IMR-90 (cell line): ENCODE measurements at regions not wholly inside any gene's neighbourhood (a gene's known extent, or its start where the extent isn't known, plus 50 kb on each side); places are given as distances from the start of the nearest gene placed in this dataset.

Source experiments
- ATAC-seq: fragments of 200-7000 bp; cut with Tn5 transposase; 2 replicates; pipeline ENCODE4 v1.9.1; 2020; ENCODE audit warnings: low read depth, mild to moderate bottlenecking, moderate library complexity
- BruUV-seq: library from RNA; stranded (reverse); fragments of 400-500 nt; replicated peaks from 2 replicates; lab custom pipeline; 2021; lab: Mats Ljungman, UMichigan
- CTCF ChIA-PET: fragments of 300-600 bp; formaldehyde crosslinking; extraction: SDS; loops from one replicate; lab custom pipeline; 2021; ENCODE audit warnings: antibody characterized with exemption; lab: Yijun Ruan, JAX
- POLR2A ChIA-PET: fragments of 300-600 bp; sonication (Branson Sonifier 250); formaldehyde crosslinking; loops from one replicate; lab custom pipeline; 2022; ENCODE audit warnings: antibody characterized with exemption; ENCODE audit not compliant: unreplicated experiment; lab: Charles Lee
- DNase-seq: peaks from one replicate; pipeline ENCODE4 v3.0.0; 2013
- H2AFZ ChIP-seq: replicated peaks from 2 replicates; pipeline ENCODE3; 2013; ENCODE audit warnings: low read length, mild to moderate bottlenecking; ENCODE audit not compliant: poor library complexity
- H2AK5ac ChIP-seq: 2 replicates; pipeline ENCODE4 v1.6.1; 2013; ENCODE audit warnings: low read depth, low read length, inconsistent platforms
- H2AK9ac ChIP-seq: replicated peaks from 2 replicates; pipeline ENCODE3; 2013; ENCODE audit warnings: mild to moderate bottlenecking, low read depth, low read length, moderate library complexity; ENCODE audit not compliant: poor library complexity
- H2BK120ac ChIP-seq: 2 replicates; pipeline ENCODE4 v1.6.1; 2013; ENCODE audit warnings: low read depth, low read length, inconsistent platforms
- H2BK15ac ChIP-seq: 3 replicates; pipeline ENCODE4 v1.6.1; 2013; ENCODE audit warnings: low read depth, low read length, inconsistent platforms
- H2BK20ac ChIP-seq: 2 replicates; pipeline ENCODE4 v1.6.1; 2013; ENCODE audit warnings: low read depth, mild to moderate bottlenecking, inconsistent platforms, low read length, moderate library complexity
- H2BK5ac ChIP-seq: 2 replicates; pipeline ENCODE4 v1.6.1; 2013; ENCODE audit warnings: mild to moderate bottlenecking, low read depth, low read length, inconsistent platforms; ENCODE audit not compliant: poor library complexity, severe bottlenecking
- H3K14ac ChIP-seq: replicated peaks from 2 replicates; pipeline ENCODE4 v1.6.1; 2013; ENCODE audit warnings: low read depth, low read length, inconsistent platforms
- H3K18ac ChIP-seq: 2 replicates; pipeline ENCODE4 v1.6.1; 2013; ENCODE audit warnings: low read depth, low read length, control low read depth
- H3K23ac ChIP-seq: 2 replicates; pipeline ENCODE4 v1.6.1; 2013; ENCODE audit warnings: low read depth, low read length, inconsistent platforms
- H3K27ac ChIP-seq: 2 replicates; pipeline ENCODE4 v1.5.1; 2013; ENCODE audit warnings: mild to moderate bottlenecking, control low read depth, low read length; ENCODE audit not compliant: insufficient read depth
- H3K27me3 ChIP-seq: 2 replicates; pipeline ENCODE4 v1.6.1; 2013; ENCODE audit warnings: low read length; ENCODE audit not compliant: control insufficient read depth, insufficient read depth
- H3K36me3 ChIP-seq: 2 replicates; pipeline ENCODE4 v1.6.1; 2013; ENCODE audit warnings: low read length, mixed read lengths; ENCODE audit not compliant: control insufficient read depth, insufficient read depth
- H3K4ac ChIP-seq: 2 replicates; pipeline ENCODE4 v1.6.1; 2013; ENCODE audit warnings: low read depth, low read length, inconsistent platforms
- H3K4me1 ChIP-seq: 2 replicates; pipeline ENCODE4 v1.6.1; 2013; ENCODE audit warnings: low read length, mixed read lengths; ENCODE audit not compliant: control insufficient read depth, insufficient read depth
- H3K4me2 ChIP-seq: 2 replicates; pipeline ENCODE4 v1.6.1; 2013; ENCODE audit warnings: low read depth, mild to moderate bottlenecking, control low read depth, low read length, moderate library complexity
- H3K4me3 ChIP-seq: 2 replicates; pipeline ENCODE4 v1.5.1; 2013; ENCODE audit warnings: low read depth, mild to moderate bottlenecking, control low read depth, low read length, moderate library complexity; ENCODE audit not compliant: insufficient read depth
- H3K56ac ChIP-seq: 2 replicates; pipeline ENCODE4 v1.6.1; 2013; ENCODE audit warnings: low read length, inconsistent platforms; ENCODE audit not compliant: insufficient read depth; ENCODE audit errors: extremely low read depth
- H3K79me1 ChIP-seq, 2 experiments: 2 replicates each; pipeline ENCODE4 v1.6.1; 2013; ENCODE audit warnings: low read length in 2 of 2, inconsistent platforms in 1 of 2, low read depth in 1 of 2
- H3K9ac ChIP-seq: 2 replicates; pipeline ENCODE4 v1.6.1; 2013; ENCODE audit warnings: low read depth, low read length, control low read depth
- H3K9me1 ChIP-seq: 2 replicates; pipeline ENCODE4 v1.6.1; 2013; ENCODE audit warnings: low read length, inconsistent platforms; ENCODE audit not compliant: insufficient read depth
- H3K9me3 ChIP-seq: 2 replicates; pipeline ENCODE4 v1.6.1; 2013; ENCODE audit warnings: low read length; ENCODE audit not compliant: control insufficient read depth, insufficient read depth
- H4K20me1 ChIP-seq: 2 replicates; pipeline ENCODE4 v1.6.1; 2013; ENCODE audit warnings: low read length, inconsistent platforms; ENCODE audit not compliant: insufficient read depth
- H4K5ac ChIP-seq: 2 replicates; pipeline ENCODE4 v1.6.1; 2013; ENCODE audit warnings: mild to moderate bottlenecking, low read depth, low read length, control low read depth
- H4K8ac ChIP-seq, 2 experiments: 2 replicates each; pipeline ENCODE4 v1.6.1; 2013; ENCODE audit warnings: low read depth in 2 of 2, low read length in 2 of 2, control low read depth in 1 of 2, inconsistent platforms in 1 of 2
- H4K91ac ChIP-seq: 2 replicates; pipeline ENCODE4 v1.6.1; 2013; ENCODE audit warnings: low read depth, low read length, inconsistent platforms; ENCODE audit not compliant: insufficient read depth
- BHLHE40 ChIP-seq: fragments of 150-350 bp; IDR thresholded peaks from 2 replicates; pipeline ENCODE4 v1.6.1; 2016; ENCODE audit warnings: mild to moderate bottlenecking, low read depth, low read length
- CEBPB ChIP-seq: IDR thresholded peaks from 2 replicates; pipeline ENCODE4 v1.6.1; 2012; ENCODE audit warnings: low read depth, low read length, improper control_type of control experiment
- CHD1 ChIP-seq: IDR thresholded peaks from 2 replicates; pipeline ENCODE4 v1.6.1; 2012; ENCODE audit warnings: low read depth, low read length, improper control_type of control experiment
- MAFK ChIP-seq: IDR thresholded peaks from 2 replicates; pipeline ENCODE4 v1.6.1; 2012; ENCODE audit warnings: low read depth, low read length, improper control_type of control experiment
- MAZ ChIP-seq: IDR thresholded peaks from 2 replicates; pipeline ENCODE4 v1.6.1; 2012; ENCODE audit warnings: low read depth, mild to moderate bottlenecking, low read length, improper control_type of control experiment, moderate library complexity, borderline replicate concordance
- NFE2L2 ChIP-seq: fragments of 150-350 bp; IDR thresholded peaks from 2 replicates; pipeline ENCODE4 v1.6.1; 2016; ENCODE audit warnings: low read depth, mild to moderate bottlenecking, low read length
- RAD21 ChIP-seq: IDR thresholded peaks from 2 replicates; pipeline ENCODE4 v1.6.1; 2012; ENCODE audit warnings: low read length, improper control_type of control experiment
- RCOR1 ChIP-seq: IDR thresholded peaks from 2 replicates; pipeline ENCODE4 v1.6.1; 2012; ENCODE audit warnings: mild to moderate bottlenecking, low read length, improper control_type of control experiment; ENCODE audit not compliant: insufficient replicate concordance
- RFX5 ChIP-seq: IDR thresholded peaks from 2 replicates; pipeline ENCODE4 v1.8.0; 2012; ENCODE audit warnings: low read depth, mild to moderate bottlenecking, low read length, moderate library complexity
- USF2 ChIP-seq: fragments of 150-350 bp; IDR thresholded peaks from 2 replicates; pipeline ENCODE4 v1.6.1; 2017; ENCODE audit warnings: mild to moderate bottlenecking, antibody characterized with exemption, low read length, low read depth
- WGBS, 2 experiments: methylation state at CpG; one replicate each; pipeline versions ENCODE4 v1.1.5 to v1.1.7; 2013; ENCODE audit warnings: missing lambda C conversion rate in 2 of 2; ENCODE audit not compliant: insufficient read length in 1 of 2; ENCODE audit errors: extremely low coverage in 2 of 2; 5-methylcytosine and 5-hydroxymethylcytosine counted together
- dilution Hi-C: fragments of 300-500 bp; cut with HindIII; formaldehyde crosslinking; loops from one replicate; pipeline ENCODE4 v1.14.3; 2018; ENCODE audit warnings: low sequenced_read_pairs; ENCODE audit not compliant: unreplicated experiment
- in situ Hi-C: fragments of 300-500 bp; cut with MboI; formaldehyde crosslinking; loops from 3 replicates; pipeline ENCODE4 v1.14.3; 2019; ENCODE audit warnings: low sequenced_read_pairs, inconsistent platforms, mixed read lengths
- intact Hi-C: fragments of 100-400 bp; cut with micrococcal nuclease; formaldehyde crosslinking; loops from 2 replicates; pipeline ENCODE4 v1.10.0; 2022
- TF ChIP-seq, protein P1 (sequence below): fragments of 150-350 bp; IDR thresholded peaks from 2 replicates; pipeline ENCODE4 v1.6.1; 2016; ENCODE audit warnings: low read depth, mild to moderate bottlenecking, low read length, moderate library complexity, borderline replicate concordance
- TF ChIP-seq, protein P2 (sequence below): conservative IDR thresholded peaks from 2 replicates; pipeline ENCODE4 v1.5.1; 2012; ENCODE audit warnings: mild to moderate bottlenecking, low read depth, low read length, improper control_type of control experiment

GRCh38 chr11:100459811-100460210, 227.3 kb upstream of the ARHGAP42 start:
- no peak overlapping the region for H2AFZ ChIP-seq
- CTCF ChIA-PET = no interaction called here
- no peak overlapping the region for H2AK5ac ChIP-seq
- WGBS, 2 experiments = 0% methylated on average over 1 of the region's 3 CpGs; no CpG with 5 or more reads in 1 of the 2 experiments
- H3K23ac ChIP-seq = no peak overlapping the region
- no peak overlapping the region for H2BK120ac ChIP-seq
- H3K4me2 ChIP-seq = no peak overlapping the region
- H3K27me3 ChIP-seq = no peaks in the 10 kb centered on the region
- no peak overlapping the region for H3K9ac ChIP-seq
- in situ Hi-C loops (no loop called here), dilution Hi-C loops (no loop called here), intact Hi-C loops (no loop called here)
- H3K14ac ChIP-seq = no peak overlapping the region
- no peak overlapping the region for H2AK9ac ChIP-seq
- DNase-seq = no peak
- no peaks in the 10 kb centered on the region for H3K79me1 ChIP-seq
- no peak overlapping the region for H3K27ac ChIP-seq
- TF ChIP-seq, protein P1, sequence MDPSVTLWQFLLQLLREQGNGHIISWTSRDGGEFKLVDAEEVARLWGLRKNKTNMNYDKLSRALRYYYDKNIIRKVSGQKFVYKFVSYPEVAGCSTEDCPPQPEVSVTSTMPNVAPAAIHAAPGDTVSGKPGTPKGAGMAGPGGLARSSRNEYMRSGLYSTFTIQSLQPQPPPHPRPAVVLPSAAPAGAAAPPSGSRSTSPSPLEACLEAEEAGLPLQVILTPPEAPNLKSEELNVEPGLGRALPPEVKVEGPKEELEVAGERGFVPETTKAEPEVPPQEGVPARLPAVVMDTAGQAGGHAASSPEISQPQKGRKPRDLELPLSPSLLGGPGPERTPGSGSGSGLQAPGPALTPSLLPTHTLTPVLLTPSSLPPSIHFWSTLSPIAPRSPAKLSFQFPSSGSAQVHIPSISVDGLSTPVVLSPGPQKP = no peak
- TF ChIP-seq USF2 (no peak), RFX5 (no peak), RCOR1 (no peak), NFE2L2 (no peak), CHD1 (no peak), MAZ (no peak), BHLHE40 (no peak), MAFK (no peak), CEBPB (no peak), RAD21 (no peak)
- TF ChIP-seq, protein P2, sequence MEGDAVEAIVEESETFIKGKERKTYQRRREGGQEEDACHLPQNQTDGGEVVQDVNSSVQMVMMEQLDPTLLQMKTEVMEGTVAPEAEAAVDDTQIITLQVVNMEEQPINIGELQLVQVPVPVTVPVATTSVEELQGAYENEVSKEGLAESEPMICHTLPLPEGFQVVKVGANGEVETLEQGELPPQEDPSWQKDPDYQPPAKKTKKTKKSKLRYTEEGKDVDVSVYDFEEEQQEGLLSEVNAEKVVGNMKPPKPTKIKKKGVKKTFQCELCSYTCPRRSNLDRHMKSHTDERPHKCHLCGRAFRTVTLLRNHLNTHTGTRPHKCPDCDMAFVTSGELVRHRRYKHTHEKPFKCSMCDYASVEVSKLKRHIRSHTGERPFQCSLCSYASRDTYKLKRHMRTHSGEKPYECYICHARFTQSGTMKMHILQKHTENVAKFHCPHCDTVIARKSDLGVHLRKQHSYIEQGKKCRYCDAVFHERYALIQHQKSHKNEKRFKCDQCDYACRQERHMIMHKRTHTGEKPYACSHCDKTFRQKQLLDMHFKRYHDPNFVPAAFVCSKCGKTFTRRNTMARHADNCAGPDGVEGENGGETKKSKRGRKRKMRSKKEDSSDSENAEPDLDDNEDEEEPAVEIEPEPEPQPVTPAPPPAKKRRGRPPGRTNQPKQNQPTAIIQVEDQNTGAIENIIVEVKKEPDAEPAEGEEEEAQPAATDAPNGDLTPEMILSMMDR = no peak
- no peaks in the 10 kb centered on the region for H4K20me1 ChIP-seq
- no peaks in the 10 kb centered on the region for H3K9me1 ChIP-seq
- no peak overlapping the region for H2BK15ac ChIP-seq
- no peak overlapping the region for H3K18ac ChIP-seq
- H3K56ac ChIP-seq = no peak overlapping the region
- POLR2A ChIA-PET = no interaction called here
- ATAC-seq = no peak
- H3K4ac ChIP-seq = no peak overlapping the region
- no peak overlapping the region for H4K8ac ChIP-seq
- BruUV-seq = no TSS peak
- H2BK5ac ChIP-seq = no peak overlapping the region
- no peaks in the 10 kb centered on the region for H3K4me1 ChIP-seq
- H3K4me3 ChIP-seq = no peak overlapping the region
- no peaks in the 10 kb centered on the region for H3K9me3 ChIP-seq
- H4K5ac ChIP-seq = no peak overlapping the region
- no peaks in the 10 kb centered on the region for H3K36me3 ChIP-seq
- no peak overlapping the region for H4K91ac ChIP-seq
- no peak overlapping the region for H2BK20ac ChIP-seq
